ENCODE measurements at regions not wholly inside any gene's neighbourhood (a gene's known extent, or its start where the extent isn't known, plus 50 kb on each side); places are given as distances from the start of the nearest gene placed in this dataset.

DNA sequence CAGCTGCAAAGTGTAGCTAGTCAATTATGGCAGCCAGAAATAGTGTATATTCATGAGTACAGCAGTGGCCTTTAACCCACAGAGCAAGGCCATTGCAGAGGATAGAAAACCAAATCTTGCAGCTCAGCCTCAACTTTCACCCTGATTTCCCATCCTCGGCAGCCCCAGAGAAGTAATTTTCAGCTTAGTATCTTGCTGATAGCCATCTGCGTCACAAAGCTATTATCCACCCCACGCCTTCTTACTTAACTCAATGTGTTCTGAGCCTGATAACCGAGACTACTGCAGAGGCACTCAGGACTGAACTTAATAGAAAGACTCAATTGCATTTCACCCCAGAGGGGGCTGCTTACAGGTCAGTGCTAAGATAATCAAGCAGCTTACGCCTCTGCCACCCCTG is 174.5 kb upstream of the MAOA start:
- DNase-seq (ENCODE audit: low read depth in 4 of 4, low spot score in 3 of 4) = peak in 1 of 4 donors; percentile 10

DNA sequence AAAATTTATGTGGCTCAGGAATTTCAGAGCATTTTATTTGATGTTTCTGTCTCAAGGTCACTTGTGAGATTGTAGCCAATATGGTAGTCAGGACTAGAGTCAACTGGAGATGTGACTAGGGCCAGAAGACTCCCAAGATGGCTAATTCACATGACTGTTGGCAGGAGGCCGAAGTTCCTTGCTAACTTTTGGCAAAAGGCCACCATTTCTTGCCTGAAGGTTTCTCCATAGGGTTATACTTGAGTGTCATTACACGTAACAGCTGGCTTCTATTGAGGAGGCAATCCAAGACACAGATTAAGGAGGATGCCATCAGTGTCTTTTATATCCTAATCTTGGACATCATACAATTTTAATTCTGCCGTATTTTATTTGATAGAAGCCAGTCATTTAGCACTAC is 162.3 kb upstream of the MAOA start:
- no peak for DNase-seq (ENCODE audit: low read depth in 4 of 4, low spot score in 3 of 4)

GRCh38 chrX:43500246-43500645 is 155.9 kb upstream of the MAOA start:
- no peak for DNase-seq (ENCODE audit: low read depth in 4 of 4, low spot score in 3 of 4)

DNA sequence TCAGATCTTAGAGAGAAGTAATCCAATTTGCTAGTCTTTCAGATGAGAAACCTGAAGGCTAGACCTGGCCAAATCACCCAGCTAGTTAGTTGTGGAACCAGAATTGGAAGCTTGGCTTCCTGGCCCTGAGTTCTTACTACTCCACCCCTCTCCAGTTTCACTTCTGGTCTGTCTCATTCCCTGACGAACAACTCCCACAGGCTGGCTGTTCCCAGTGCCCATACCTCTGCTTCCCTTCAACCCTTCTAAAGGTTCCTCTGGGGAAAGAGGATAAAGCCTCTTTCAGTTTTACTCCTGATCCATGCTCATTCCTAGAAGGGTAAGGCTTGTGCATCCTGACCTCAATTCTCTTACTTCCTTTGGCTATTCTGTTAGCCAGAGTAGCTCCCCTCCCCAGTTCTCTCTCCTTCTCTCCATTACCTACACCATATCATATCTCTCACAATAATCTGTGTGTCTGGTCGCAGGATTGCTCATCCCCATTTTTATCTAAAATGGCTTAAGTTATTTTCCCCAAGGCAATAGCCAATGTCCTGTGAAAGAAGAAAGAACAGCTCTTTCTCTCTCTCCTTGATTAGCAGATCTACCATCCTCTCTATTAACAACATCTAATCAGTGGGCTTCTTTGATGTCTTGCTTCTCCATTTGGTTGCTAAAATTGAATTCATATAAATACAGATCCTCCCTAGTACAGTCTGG is 155.0 kb upstream of the MAOA start:
- DNase-seq (ENCODE audit: low read depth in 4 of 4, low spot score in 3 of 4) = no peak

GRCh38 chrX:43504394-43504793 is 151.7 kb upstream of the MAOA start:
- DNase-seq (ENCODE audit: low read depth in 4 of 4, low spot score in 3 of 4) = no peak

DNA sequence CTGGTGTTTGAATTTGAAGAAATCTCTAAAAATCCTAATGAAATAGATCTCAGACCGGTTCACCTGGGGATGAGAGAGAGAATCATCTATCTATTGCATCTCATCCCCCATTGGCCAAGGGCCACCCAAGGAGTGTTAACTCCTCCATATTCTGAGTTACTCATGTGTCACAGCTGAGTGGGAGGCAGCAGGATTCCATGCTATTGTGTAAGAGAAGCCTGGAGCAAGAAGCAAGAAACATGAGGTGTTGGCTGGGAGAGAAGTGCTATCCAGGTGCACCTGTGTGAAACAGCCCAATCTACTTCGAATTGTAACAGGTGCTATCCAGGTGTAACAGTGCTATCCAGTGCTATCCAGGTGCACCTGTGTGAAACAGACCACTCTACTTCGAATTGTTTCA is 150.3 kb upstream of the MAOA start:
- no peak for DNase-seq (ENCODE audit: low read depth in 4 of 4, low spot score in 3 of 4)

DNA sequence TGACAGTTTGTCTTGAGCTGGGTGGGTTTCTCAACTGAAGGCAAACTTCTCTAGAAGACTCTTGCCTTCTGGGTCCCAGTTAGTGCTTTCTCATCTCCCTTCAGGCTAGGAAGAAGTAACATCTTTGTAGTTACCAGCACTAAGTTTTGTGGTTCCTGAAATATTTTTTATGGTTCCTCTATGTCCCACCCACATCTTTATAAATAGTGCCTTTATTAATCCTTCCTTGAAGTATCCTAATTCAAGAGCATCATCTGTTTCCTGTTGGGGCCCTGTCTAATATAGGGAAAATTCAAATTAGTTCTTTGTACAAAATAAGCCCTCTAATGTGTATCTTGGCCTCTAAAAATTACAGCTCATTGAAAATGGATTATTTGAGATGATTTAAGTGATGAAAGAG is 147.4 kb upstream of the MAOA start:
- DNase-seq (ENCODE audit: low read depth in 4 of 4, low spot score in 3 of 4) = no peak

DNA sequence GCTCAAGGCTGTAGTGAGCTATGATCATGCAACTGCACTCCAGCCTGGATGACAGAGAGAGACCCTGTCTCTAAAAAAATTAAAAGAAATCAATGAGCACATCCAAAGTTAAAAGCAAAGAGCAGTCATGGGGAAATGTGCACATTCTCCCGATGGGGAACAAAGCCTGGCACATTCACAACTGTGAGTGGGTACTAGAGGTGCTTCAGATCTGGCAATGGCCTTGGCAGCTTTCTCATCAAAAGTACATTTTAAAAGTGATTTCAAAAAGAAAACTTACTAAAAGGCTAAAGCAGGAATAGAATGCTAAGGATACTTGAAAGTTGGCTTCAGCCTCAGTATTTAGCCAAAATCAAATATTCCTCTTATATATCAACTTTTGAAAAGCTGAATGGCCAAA is 145.9 kb upstream of the MAOA start:
- DNase-seq (ENCODE audit: low read depth in 4 of 4, low spot score in 3 of 4) = no peak

DNA sequence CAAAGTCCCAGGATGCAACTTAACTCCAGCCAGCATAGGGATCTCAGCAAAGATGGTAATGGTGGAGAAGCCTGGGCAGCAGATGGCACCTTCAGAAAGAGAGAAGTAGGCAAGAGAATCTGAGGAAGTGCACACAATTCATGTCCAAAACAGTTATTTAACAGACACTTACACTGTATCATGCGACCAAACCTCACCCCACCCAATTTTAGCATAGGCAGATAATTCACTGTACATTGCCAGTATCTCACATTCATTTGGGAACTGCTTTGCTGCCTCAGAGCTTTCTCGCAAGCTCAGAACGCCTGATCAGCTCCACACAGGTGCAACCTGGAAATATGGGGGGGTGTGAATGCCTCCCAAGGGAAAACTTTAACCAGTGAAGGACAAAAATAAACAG is 143.0 kb upstream of the MAOA start:
- DNase-seq (ENCODE audit: low read depth in 4 of 4, low spot score in 3 of 4) = no peak

DNA sequence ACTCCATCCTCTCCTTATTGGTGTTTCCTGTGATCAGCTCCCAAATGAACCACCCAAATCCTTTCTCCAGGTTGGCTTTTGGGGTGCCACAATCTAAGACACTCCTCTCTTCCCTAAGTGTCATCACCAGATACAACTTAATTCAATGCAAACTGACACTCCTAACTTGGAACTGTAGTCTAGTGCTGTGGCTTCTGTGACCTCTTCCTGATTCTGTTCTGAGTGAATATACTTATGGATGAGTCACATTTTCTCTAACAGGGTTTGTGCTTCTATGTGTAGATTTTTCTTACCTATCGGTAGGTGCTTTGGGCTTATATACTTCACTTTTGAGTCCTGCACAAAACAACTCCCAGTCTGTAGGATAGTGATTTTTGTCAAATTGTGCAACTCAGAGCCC is 141.3 kb upstream of the MAOA start:
- DNase-seq (ENCODE audit: low read depth in 4 of 4, low spot score in 3 of 4) = no peak

- DNase-seq (ENCODE audit: low read depth in 4 of 4, low spot score in 3 of 4) = no peak
These were observed 133.5 kb upstream of the MAOA start for GRCh38 chrX:43522582-43522981.

GRCh38 chrX:43525901-43526610 is 130.0 kb upstream of the MAOA start:
- no peak for DNase-seq (ENCODE audit: low read depth in 4 of 4, low spot score in 3 of 4)

DNA sequence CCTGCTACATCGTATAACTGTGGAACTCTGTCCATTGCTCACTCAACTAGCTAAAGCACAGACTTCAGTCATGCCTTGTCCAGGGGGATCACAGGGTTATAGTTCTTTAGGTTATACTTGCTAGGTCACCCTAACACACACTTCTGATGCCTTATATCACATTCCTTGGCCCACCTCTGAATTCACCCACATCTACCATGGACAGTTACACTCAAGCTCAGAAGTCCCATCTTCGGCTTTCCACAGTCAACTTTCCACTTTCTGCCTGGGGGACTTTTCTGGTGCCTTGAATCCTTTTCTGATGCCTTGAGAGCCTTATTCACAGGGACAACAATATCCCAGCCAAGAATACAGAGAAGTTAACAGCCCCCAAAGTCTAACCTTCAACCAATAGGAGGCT is 129.2 kb upstream of the MAOA start:
- DNase-seq (ENCODE audit: low read depth in 4 of 4, low spot score in 3 of 4) = no peak

GRCh38 chrX:43527801-43528200 is 128.3 kb upstream of the MAOA start:
- DNase-seq (ENCODE audit: low read depth in 4 of 4, low spot score in 3 of 4) = no peak

- no peak for DNase-seq (ENCODE audit: low read depth in 4 of 4, low spot score in 3 of 4)
These were observed 125.3 kb upstream of the MAOA start for GRCh38 chrX:43530837-43531236.

GRCh38 chrX:43540318-43540717 is 115.8 kb upstream of the MAOA start:
- no peak for DNase-seq (ENCODE audit: low read depth in 4 of 4, low spot score in 3 of 4)

DNA sequence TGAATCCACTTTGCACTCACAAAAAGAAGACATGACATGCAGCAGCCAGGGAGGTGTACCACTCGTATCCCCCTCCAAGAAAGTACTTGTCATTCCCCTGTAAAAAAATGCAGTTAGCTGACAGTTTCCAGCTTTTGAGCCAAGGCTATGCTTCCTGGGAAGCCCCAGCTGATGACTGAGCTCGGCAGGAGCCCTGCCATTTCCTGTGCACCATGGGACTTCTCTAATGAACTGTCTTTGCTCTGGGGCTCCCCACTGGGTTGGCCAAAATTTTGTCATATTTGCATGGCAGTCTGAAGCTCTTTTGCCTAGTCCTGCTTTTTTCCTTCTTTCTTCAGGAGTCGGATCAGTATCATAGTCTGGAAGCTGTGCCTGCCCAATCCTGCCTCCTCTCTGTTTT is 104.5 kb upstream of the MAOA start:
- no peak for DNase-seq (ENCODE audit: low read depth in 4 of 4, low spot score in 3 of 4)

GRCh38 chrX:43552156-43552555 is 103.9 kb upstream of the MAOA start:
- peak in 1 of 4 donors; percentile 1 for DNase-seq (ENCODE audit: low read depth in 4 of 4, low spot score in 3 of 4)

DNA sequence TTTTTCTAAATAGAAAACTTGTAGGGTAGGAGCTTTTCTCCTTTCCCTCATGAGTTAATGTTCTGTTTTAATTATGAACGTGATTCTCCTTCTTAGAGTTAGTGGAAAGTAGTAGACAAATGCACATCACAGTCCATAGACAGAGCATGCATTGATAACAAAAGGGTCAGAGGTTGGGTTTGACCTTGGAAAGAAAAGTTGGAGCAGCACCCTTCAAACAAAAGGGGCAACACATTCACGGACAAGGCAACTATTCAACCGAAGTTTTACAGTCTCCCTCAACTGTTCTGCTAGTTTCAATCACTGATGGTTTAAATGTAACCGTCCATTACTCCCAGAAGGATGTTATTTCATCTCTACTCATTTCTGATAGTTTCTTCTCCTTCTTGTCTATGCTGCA is 103.4 kb upstream of the MAOA start:
- DNase-seq (ENCODE audit: low read depth in 4 of 4, low spot score in 3 of 4) = no peak

DNA sequence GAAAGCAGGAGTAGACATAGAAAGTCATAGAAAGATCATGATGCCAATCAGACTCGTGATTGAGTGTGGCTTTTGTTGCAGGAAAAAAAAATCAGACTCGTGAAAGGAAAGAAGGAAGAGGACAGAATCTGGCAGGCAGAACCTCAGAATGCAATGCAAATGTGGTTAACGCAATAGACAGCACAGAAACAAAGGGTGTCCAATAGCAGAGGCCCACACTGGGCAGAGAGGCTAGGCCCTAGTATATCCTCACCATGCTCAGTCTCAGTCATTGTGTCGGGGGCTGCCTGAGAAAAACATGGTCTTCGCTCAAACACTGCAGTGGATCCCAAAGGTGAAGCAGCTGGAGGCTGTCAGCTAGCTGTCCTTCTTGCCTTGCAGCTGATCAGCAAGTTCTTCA is 102.8 kb upstream of the MAOA start:
- DNase-seq (ENCODE audit: low read depth in 4 of 4, low spot score in 3 of 4) = no peak

GRCh38 chrX:43556207-43556606 is 99.9 kb upstream of the MAOA start:
- no peak for DNase-seq (ENCODE audit: low read depth in 4 of 4, low spot score in 3 of 4)

- DNase-seq (ENCODE audit: low read depth in 4 of 4, low spot score in 3 of 4) = peak; percentile 15 to 28 (median 25)
These were observed 98.3 kb upstream of the MAOA start for GRCh38 chrX:43557792-43558191.

DNA sequence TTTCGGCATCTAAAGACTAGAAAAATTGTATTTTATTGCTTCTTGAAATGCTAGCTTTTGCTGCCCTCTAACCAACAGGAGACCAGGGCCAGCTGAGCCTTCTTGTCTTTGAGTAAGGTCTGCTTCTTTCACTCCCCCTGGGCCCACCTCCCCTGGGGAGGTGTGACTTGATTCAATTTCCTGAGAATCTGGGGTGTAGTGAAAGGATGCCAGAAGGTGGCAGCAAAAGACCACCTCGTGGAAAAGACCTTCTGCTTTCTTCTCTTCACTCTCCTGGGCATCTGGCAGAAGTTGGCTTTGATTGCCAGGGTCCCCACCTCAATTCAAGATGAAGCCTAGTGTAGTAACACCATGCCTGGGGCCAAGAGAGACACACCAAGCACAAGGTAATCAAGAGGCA is 96.5 kb upstream of the MAOA start:
- peak in 2 of 4 donors; percentile 4 to 17 for DNase-seq (ENCODE audit: low read depth in 4 of 4, low spot score in 3 of 4)

Measured in right renal pelvis (tissue), 4 donors.